CD14-positive monocyte (primary cell): ENCODE measurements at regions not wholly inside any gene's neighbourhood (a gene's known extent, or its start where the extent isn't known, plus 50 kb on each side); places are given as distances from the start of the nearest gene placed in this dataset.

Source experiments
- DNase-seq, 3 donors: peaks; one replicate each; pipeline ENCODE4 v3.0.0-alpha.2; 2011 to 2022
- H2AFZ ChIP-seq: 2 replicates; pipeline ENCODE4 v1.6.0; 2012; ENCODE audit warnings: mild to moderate bottlenecking, low read depth, low read length, inconsistent platforms; ENCODE audit not compliant: insufficient read depth, poor library complexity, severe bottlenecking
- H3K27ac ChIP-seq, 2 donors: 1 replicate in 1 of 2; 2 replicates in 1 of 2; pipeline ENCODE4 v1.5.1; 2012 to 2013; ENCODE audit warnings: low read length in 2 of 2, control low read depth in 1 of 2, inconsistent platforms in 1 of 2, low read depth in 1 of 2, mild to moderate bottlenecking in 1 of 2
- H3K27me3 ChIP-seq, 2 donors: one replicate each; pipeline versions ENCODE4 v1.6.0 to v1.6.1; 2011 to 2013; ENCODE audit warnings: low read length in 2 of 2; ENCODE audit not compliant: control insufficient read depth in 2 of 2, insufficient read depth in 2 of 2
- H3K36me3 ChIP-seq, 2 donors: replicated peaks in 1 of 2; 1 replicate in 1 of 2; 2 replicates in 1 of 2; pipeline versions ENCODE4 v1.5.1 to v1.6.1; 2012 to 2013; ENCODE audit warnings: low read length in 2 of 2, control low read depth in 1 of 2, inconsistent platforms in 1 of 2, mild to moderate bottlenecking in 1 of 2; ENCODE audit not compliant: insufficient read depth in 2 of 2, control insufficient read depth in 1 of 2
- H3K4me1 ChIP-seq, 2 donors: 1 replicate in 1 of 2; 2 replicates in 1 of 2; pipeline versions ENCODE4 v1.5.1 to v1.6.1; 2012 to 2013; ENCODE audit warnings: low read length in 2 of 2, control low read depth in 1 of 2, inconsistent platforms in 1 of 2, mild to moderate bottlenecking in 1 of 2, moderate library complexity in 1 of 2; ENCODE audit not compliant: insufficient read depth in 2 of 2, control insufficient read depth in 1 of 2
- H3K4me2 ChIP-seq: replicated peaks from 2 replicates; pipeline ENCODE3; 2012; ENCODE audit warnings: low read length, moderate library complexity, mild to moderate bottlenecking; ENCODE audit not compliant: poor library complexity, severe bottlenecking; ENCODE audit errors: extremely low read depth
- H3K4me3 ChIP-seq, 3 experiments: fragments of 200-600 bp in 1 of 3; sonication (generic) in 1 of 3; replicated peaks in 1 of 3; 1 replicate in 2 of 3; 2 replicates in 1 of 3; pipeline ENCODE4 v1.5.1; 2011 to 2013; ENCODE audit warnings: low read length in 3 of 3, mild to moderate bottlenecking in 3 of 3, control low read depth in 2 of 3, low read depth in 2 of 3, inconsistent platforms in 1 of 3, moderate library complexity in 1 of 3
- H3K79me2 ChIP-seq: 2 replicates; pipeline ENCODE4 v1.6.0; 2012; ENCODE audit warnings: mild to moderate bottlenecking, control low read depth, inconsistent platforms, low read length, moderate library complexity; ENCODE audit not compliant: insufficient read depth
- H3K9ac ChIP-seq: 2 replicates; pipeline ENCODE4 v1.6.0; 2017; ENCODE audit warnings: low read length, mild to moderate bottlenecking; ENCODE audit not compliant: insufficient read depth, poor library complexity, severe bottlenecking
- H3K9me3 ChIP-seq, 2 donors: replicated peaks in 1 of 2; 1 replicate in 1 of 2; 2 replicates in 1 of 2; pipeline versions ENCODE4 v1.5.1 to v1.6.1; 2012 to 2013; ENCODE audit warnings: low read length in 2 of 2, control low read depth in 1 of 2; ENCODE audit not compliant: control insufficient read depth in 1 of 2, insufficient read depth in 1 of 2
- H4K20me1 ChIP-seq: 2 replicates; pipeline ENCODE4 v1.6.0; 2012; ENCODE audit warnings: mild to moderate bottlenecking, low read length, control low read depth, moderate library complexity; ENCODE audit not compliant: insufficient read depth
- H3K27ac Mint-ChIP-seq, 7 donors: one replicate each; pipeline ENCODE4 v1.8.0; 2020; ENCODE audit warnings: mild to moderate bottlenecking in 7 of 7, mixed read lengths in 7 of 7, moderate library complexity in 6 of 7, inconsistent platforms in 2 of 7
- H3K27me3 Mint-ChIP-seq, 3 donors: one replicate each; pipeline ENCODE4 v1.8.0; 2021 to 2022; ENCODE audit warnings: low read depth in 3 of 3, mild to moderate bottlenecking in 3 of 3, mixed read lengths in 3 of 3, moderate library complexity in 3 of 3, inconsistent platforms in 1 of 3
- H3K36me3 Mint-ChIP-seq, 2 donors: one replicate each; pipeline ENCODE4 v1.8.0; 2020; ENCODE audit warnings: mixed read lengths in 2 of 2, inconsistent platforms in 1 of 2, mild to moderate bottlenecking in 1 of 2
- H3K4me1 Mint-ChIP-seq: one replicate; pipeline ENCODE4 v1.8.0; 2020; ENCODE audit warnings: mild to moderate bottlenecking, mixed read lengths
- H3K4me3 Mint-ChIP-seq, 2 donors: one replicate each; pipeline ENCODE4 v1.8.0; 2020; ENCODE audit warnings: mild to moderate bottlenecking in 2 of 2, mixed read lengths in 2 of 2, moderate library complexity in 1 of 2
- H3K9me3 Mint-ChIP-seq, 7 donors: one replicate each; pipeline ENCODE4 v1.8.0; 2020 to 2022; ENCODE audit warnings: mixed read lengths in 7 of 7, mild to moderate bottlenecking in 6 of 7, moderate library complexity in 6 of 7, inconsistent platforms in 2 of 7
- WGBS: methylation state at CpG from one replicate; pipeline ENCODE4 v1.1.5; 2013; ENCODE audit warnings: missing lambda C conversion rate; ENCODE audit not compliant: insufficient coverage; 5-methylcytosine and 5-hydroxymethylcytosine counted together
- intact Hi-C, 2 donors: fragments of 100-400 bp; cut with micrococcal nuclease; formaldehyde crosslinking; loops; one replicate each; pipeline versions ENCODE4 v1.15.0 to v1.15.1; 2023
- TF ChIP-seq, protein P1 (sequence below): fragments of 200-600 bp; IDR thresholded peaks from one replicate; pipeline ENCODE4 v1.8.0; 2022; ENCODE audit warnings: antibody characterized with exemption, mild to moderate bottlenecking

DNA sequence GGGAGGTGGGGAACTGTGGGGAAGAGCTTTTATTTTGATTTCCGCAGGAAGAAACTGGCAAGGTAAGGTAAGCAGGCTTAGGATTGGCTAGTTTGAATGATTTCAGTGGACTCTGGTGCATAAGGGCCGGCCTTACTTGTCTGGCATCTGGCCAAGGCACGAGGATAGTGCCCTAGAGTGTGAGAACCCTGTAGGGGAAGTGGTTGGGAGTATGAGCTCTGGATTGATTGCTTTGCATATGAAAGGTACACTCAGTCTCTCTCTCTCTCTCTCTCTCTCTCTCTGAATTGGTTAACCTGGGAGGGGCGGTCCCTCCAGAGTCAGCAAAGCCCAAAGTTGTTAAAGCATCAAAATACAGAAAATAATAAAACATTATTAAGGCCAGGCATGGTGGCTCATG is 463.0 kb downstream of the SIPA1L2 start:
- Histone ChIP-seq H3K4me3 (no peak overlapping the region), H3K36me3 (no peaks in the 10 kb centered on the region)

DNA sequence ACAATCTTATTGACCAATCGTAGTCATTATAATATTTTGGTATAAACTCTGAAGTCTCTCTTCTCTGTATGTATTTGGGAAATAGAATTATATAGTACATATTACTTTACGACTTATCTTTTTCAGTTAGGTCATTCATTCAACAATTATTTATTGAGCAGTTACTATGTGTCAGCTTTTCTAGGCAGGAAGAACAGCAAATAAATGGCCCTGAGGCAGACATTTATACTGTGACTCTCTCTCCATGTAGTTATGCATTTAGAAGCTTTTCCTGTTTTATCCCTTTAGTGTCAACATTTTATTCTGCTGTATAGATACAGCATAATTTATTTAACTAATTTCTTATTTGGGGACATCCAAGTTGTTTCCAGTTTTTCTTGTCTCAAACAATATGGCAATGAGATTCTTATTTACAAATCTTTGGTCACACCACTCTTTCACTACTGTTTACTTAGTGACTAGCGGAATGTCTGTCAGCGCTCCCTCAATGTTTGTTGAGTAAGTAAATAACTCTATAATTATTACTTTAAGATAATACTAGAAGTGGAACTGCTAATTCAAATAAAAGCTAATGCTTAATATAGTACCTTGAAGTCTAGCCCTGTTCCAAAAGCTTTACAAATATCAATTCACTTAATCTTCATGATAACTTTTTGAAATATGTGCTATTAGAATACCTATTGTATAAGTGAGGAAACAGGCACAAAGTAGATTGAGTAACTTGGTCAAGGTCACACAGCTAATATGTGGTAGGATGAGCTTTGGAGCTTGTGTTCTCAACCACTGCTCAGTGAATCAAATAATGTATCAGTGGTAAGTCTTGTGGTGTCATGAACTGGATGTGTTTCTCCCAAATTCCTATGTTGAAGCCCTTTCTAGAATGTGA is 465.6 kb downstream of the SIPA1L2 start:
- no peaks in the 10 kb centered on the region for H3K4me1 ChIP-seq
- H3K27me3 ChIP-seq = no peaks in the 10 kb centered on the region
- Mint-ChIP-seq H3K27me3 (peaks cover 0 to 3% (median 0%) of the 10 kb centered on the region in 3 donors), H3K4me1 (no peaks in the 10 kb centered on the region), H3K9me3 (peaks cover 2 to 12% (median 4%) of the 10 kb centered on the region in 7 donors), H3K27ac (no peak overlapping the region), H3K36me3 (no peaks in the 10 kb centered on the region), H3K4me3 (no peak overlapping the region)
- DNase-seq = no peak
- H3K9ac ChIP-seq = no peak overlapping the region
- no peaks in the 10 kb centered on the region for H3K9me3 ChIP-seq
- H3K79me2 ChIP-seq = no peaks in the 10 kb centered on the region
- H2AFZ ChIP-seq = no peak overlapping the region
- no peak overlapping the region for H3K4me2 ChIP-seq
- H3K4me3 ChIP-seq = no peak overlapping the region
- WGBS = no CpG with 5 or more reads among the region's 4 CpGs
- H3K36me3 ChIP-seq = no peaks in the 10 kb centered on the region
- TF ChIP-seq, protein P1, sequence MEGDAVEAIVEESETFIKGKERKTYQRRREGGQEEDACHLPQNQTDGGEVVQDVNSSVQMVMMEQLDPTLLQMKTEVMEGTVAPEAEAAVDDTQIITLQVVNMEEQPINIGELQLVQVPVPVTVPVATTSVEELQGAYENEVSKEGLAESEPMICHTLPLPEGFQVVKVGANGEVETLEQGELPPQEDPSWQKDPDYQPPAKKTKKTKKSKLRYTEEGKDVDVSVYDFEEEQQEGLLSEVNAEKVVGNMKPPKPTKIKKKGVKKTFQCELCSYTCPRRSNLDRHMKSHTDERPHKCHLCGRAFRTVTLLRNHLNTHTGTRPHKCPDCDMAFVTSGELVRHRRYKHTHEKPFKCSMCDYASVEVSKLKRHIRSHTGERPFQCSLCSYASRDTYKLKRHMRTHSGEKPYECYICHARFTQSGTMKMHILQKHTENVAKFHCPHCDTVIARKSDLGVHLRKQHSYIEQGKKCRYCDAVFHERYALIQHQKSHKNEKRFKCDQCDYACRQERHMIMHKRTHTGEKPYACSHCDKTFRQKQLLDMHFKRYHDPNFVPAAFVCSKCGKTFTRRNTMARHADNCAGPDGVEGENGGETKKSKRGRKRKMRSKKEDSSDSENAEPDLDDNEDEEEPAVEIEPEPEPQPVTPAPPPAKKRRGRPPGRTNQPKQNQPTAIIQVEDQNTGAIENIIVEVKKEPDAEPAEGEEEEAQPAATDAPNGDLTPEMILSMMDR = no peak
- no peak overlapping the region for H3K27ac ChIP-seq
- no peaks in the 10 kb centered on the region for H4K20me1 ChIP-seq
- intact Hi-C loops = no loop called here

More for the DNA sequence above, 463.0 kb downstream of the SIPA1L2 start:
- no peaks in the 10 kb centered on the region for H3K27me3 ChIP-seq
- Mint-ChIP-seq H3K4me3 (no peak overlapping the region), H3K9me3 (peaks cover 0 to 7% (median 2%) of the 10 kb centered on the region in 7 donors), H3K27ac (no peak overlapping the region), H3K4me1 (no peaks in the 10 kb centered on the region), H3K27me3 (peaks cover 0 to 3% (median under 1%) of the 10 kb centered on the region in 3 donors), H3K36me3 (no peaks in the 10 kb centered on the region)
- no peaks in the 10 kb centered on the region for H3K9me3 ChIP-seq
- H3K4me2 ChIP-seq = no peak overlapping the region
- no peaks in the 10 kb centered on the region for H4K20me1 ChIP-seq
- TF ChIP-seq, protein P1 = no peak
- no peak overlapping the region for H3K9ac ChIP-seq
- no peaks in the 10 kb centered on the region for H3K4me1 ChIP-seq
- no peak overlapping the region for H3K27ac ChIP-seq
- intact Hi-C loops = no loop called here
- no peaks in the 10 kb centered on the region for H3K79me2 ChIP-seq
- 47% methylated on average over 3 of the region's 4 CpGs for WGBS
- H2AFZ ChIP-seq = no peak overlapping the region
- no peak for DNase-seq
